ENCODE measurements at regions not wholly inside any gene's neighbourhood (a gene's known extent, or its start where the extent isn't known, plus 50 kb on each side); places are given as distances from the start of the nearest gene placed in this dataset.
"Not testable (repeated sequence)": the region's sequence is repeated elsewhere in the genome, so short reads cannot be mapped to it uniquely, and the experiment has no call there.

DNA sequence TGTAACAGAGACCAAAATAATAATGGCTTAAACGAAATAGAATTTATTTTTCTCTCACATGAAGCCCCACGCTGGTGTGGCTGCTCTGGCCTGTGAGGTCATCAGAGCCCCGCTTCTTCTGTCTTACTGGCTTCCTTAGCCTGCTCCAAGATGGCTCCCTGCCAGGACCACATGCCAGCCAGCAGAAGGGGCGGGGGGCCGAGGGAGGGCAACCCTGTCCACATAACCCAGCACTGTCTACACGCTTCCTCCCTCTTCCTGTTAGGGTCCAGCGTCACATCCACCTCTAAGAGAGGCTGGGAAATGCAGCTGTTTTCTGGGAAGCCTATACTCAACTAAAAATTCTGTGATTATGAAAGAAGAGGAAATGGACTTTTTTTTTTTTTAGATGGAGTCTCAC lies 107.9 kb upstream of the DLG1 start:
- no peak for DNase-seq

DNA sequence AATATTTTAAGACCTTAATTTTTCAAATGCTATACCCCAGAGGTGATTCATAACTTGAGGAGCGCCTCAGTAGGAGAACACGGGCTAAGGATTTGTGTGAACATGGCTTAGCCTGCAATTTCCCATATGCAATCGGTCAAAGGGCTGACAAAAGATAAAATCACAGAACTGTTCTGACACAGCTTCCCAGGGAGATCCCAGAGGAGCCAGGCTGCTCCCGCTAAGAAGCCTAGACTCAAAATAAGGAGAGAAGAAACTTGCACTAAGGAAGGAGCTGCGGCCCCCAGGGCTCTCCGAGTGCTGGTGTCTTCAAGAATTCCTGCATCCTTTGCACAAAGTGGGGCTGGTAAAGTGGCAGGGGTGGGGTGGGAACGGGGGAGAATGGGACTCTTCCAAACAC lies 106.3 kb upstream of the DLG1 start:
- DNase-seq = no peak

DNA sequence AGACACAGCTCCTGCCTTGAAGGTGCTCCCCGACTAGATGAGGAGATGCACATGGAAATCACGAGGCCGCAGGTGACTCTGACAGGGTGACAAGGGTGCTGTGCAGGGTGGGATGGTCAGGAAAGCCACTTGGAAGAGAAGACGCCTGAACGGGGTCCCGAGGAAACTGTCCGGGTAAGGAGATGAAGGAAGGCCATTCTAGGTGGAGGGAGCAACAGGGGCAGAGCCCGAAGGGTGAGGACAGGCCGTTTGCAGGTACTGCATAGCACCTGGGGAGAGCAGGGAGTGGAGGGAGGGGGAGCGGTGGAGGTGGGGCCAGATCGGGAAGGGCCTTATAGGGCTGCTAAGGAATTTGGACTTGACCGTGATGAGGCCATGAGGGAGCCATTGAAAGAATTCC lies 105.6 kb upstream of the DLG1 start:
- DNase-seq = no peak

DNA sequence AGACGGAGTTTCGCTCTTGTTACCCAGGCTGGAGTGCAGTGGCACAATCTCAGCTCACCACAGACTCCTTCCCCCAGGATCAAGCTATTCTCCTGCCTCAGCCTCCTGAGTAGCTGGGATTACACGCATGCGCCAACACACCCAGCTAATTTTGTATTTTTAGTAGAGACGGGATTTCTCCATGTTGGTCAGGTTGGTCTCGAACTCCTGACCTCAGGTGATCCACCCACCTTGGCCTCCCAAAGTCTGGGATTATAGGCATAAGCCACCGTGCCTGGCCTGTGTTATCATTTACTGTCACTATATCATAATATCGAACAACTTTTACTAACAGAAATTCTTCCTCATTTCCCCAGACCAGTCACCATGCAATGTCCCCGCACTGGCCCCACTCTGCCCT lies 104.0 kb upstream of the DLG1 start:
- DNase-seq = not testable (repeated sequence)

DNA sequence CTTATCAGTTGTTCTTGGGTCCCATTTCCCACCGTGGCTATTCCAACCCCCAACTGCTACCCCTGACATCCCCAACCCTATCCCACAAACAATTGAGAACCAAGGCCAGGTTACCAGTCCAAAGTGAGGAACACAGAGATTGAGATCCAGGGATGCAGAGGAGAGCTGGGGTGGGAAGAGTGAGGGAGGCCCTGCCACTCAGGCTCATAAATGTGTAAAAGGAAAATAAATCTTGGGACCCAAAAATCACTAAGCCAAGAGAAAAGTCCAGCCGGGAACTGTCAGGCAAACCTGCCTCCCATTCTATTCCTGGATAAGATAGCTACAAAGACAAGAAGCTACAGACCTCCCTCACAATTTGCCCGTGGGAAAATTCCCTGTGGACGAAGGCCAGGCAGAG lies 101.1 kb upstream of the DLG1 start:
- DNase-seq = no peak

DNA sequence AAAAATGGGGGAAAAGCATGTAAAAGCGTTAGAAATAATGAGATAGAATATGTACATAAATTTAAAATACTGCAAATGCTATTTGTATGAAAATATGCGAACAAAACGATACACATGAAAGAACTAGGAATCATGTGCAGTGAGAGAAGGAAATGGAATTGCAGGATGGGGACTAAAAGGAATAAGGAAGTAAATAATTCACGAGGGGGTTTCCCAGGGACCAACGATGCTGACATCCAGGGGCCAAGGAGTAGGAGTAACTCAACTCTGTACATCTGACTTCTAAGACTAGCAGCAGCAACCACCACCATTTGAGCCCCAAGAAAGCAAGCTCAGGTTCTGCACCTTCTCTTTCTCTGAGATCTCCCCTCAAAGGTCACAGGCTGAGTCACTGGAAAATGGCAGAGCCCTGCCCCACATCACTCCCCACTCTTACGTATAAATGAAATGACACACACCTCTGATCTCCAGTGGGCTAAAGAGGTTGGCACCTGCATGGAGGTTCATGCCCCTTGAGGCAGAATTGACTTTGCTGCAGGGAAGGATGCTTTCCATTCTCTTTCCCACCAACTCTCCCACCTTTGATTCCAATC lies 100.0 kb upstream of the DLG1 start:
- no peak for DNase-seq

DNA sequence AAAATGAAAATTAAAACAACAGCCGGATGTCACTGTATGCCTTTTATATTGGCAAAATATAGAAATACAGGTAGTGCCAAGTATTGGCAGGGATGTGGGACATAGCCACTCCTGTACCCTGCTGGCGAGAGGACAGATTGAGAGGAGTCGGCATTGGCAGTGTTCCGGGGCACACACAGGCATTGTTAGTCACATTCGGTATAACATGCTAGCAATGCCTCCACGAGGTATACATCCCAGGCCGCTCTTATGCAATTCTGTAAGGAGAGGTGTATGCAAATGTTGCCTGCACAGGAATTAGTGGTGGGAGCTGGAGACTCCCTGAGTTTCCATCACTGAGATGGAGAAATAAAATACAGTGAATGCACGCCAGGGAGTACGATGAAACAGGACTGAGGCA lies 99.4 kb upstream of the DLG1 start:
- DNase-seq = no peak

DNA sequence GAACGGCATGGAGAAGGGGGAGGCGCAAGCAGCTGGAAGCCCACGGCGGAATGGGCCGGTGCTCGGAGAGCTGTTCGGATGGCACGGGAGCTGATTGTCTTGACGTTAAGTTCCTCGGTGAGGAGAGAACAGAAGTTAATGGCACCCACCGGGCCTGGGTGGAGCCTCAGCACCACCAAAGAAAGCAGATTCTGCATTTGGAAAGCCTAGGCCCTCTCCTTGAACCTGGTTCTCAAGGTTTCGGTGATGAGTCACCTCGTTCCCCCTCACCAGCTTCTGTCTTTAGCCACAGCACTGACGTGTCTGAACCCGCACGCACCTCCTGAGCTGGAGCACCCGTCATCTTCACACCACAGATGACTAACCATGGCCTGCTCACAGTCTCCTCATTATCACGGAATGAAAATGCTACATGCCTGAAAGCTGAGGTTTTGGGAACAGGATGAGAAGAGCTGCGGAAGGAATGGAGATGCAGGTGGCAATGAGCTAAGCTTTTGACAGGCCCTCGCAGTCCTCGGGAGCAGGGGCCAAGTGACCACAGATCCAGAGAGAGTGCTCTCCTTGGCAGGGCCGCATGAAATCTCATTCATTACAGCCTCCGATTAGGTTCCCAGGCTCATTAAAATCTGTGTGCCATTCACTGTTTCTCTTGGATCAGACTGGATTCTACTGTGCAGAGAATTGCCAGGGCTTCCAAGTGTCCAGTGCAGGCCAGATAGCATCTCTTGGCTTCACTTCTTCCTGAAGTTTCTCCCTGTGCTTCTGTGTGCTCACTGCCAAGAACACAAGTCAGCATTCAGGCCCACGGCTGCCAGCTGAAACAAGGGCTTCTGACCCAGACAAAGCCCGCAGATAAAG lies 96.3 kb upstream of the DLG1 start:
- DNase-seq = no peak

DNA sequence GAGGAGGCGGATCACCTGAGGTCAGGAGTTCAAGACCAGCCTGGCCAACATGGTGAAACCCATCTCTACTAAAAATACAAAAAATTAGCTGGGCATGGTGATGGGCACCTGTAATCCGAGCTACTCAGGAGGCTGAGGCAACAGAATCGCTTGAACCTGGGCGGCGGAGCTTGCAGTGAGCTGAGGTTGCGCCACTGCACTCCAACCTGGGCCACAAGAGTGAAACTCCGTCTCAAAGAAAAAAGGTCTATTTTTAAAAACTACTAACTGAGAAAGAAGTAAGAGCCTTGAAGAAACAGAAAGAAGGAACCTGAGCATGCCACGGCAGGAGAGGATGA lies 95.7 kb upstream of the DLG1 start:
- DNase-seq = not testable (repeated sequence)

DNA sequence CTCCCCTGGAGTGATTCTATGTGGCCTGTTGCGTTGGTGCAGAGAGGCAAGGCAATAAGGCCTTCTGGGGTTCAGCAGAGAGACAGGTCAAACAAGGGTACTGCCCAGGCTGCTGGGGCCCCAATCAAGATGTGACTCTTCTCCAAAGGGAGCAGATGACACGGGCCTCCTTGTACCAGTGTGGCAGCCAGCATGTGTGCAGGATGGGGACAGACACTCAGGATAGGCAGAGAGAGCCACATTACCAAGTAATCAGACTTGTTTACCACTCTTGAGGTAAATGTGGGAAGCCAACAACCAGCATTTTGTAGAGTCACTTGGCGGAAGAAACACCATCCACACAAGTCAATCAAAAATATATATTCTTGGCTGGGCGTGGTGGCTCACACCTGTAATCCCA lies 95.3 kb upstream of the DLG1 start:
- DNase-seq = no peak

DNA sequence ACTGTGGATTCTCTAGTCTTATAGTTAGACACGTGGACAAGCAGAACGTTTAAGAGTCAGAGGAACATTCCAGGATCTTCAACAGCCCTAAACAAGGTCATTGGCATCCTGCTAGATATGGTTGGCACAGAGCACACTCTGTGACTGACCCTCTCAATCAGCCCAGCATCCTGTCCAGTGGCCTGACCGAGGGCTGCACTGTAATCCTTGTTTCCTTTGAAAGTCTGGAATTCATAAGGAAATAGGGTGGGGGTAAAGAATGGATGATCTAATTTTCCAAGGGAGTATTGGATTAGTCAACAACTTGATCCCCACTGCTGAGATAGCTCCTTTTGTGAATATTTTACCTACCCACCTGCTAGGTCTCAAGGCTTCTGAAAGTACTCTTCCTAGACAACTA lies 94.5 kb upstream of the DLG1 start:
- DNase-seq = no peak

DNA sequence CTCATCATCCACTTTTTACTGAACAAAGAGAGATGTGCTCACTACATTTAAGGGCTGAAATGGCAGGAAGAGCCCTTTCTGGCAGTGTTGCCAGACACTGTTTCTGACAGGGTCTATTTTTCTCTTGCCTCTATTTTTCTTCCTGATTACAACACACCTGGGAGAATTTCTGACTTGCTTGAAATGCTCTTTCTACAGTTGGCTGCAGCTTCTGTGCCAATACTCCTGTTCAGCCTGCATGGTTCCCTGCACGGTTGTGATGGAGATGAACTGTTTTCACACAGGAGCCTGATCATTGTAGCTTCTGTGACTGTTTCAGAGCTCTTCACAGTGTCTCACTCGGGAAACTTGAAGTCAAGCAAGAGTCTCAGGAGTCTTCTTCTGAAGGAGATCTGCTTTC lies 83.0 kb upstream of the DLG1 start:
- DNase-seq = no peak

DNA sequence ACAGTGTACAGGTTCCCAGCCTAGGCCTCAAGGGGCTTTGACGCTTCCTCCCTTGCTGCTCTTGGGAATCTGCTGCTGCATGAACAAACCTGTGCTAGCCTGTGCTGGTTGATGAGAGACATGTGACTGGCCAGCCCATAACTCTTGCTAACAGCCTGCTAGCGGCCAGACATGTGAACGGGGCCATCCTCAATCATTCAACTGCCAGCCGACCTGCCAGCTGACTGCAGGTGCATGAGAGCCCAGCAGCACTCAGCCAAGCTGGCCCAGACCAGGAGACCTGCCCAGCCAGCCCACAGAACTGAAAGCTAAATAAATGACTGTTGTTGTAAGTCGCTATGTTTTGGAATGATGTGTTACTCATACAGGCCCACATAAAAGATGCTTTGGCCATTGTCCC lies 82.4 kb upstream of the DLG1 start:
- no peak for DNase-seq

DNA sequence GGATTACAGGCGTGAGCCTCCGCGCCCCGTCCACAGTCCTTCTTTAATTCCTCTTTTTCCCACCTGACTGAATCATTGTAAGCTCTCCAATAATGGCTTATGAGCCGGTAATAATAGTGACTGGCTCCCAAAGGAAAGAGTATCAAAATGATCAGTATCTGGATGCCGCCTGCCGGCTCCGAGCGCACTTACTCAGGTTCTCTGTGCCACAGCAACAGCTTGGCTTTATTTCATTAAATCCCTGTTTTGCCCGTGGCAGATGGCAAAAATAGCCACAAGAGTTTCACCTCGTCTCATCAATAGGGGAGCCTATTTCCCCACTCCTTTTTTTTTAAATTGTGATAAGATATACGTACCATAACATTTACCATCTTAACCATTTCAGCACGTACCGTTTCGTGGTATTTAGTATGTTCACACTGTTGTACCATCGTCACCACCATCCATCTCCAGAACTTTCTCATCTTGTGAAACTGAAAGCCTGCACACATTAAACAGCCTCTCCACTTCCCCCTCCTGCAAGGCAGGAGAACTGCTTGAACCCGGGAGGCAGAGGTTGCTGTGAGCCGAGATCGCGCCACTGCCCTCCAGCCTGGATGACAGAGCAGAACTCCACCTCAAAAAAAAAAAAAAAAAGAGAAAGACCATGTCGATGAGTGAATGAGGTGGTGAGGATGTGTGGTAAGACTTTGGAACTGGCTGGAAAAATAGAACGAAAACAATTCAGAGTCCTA lies 80.7 kb upstream of the DLG1 start:
- DNase-seq = no peak

DNA sequence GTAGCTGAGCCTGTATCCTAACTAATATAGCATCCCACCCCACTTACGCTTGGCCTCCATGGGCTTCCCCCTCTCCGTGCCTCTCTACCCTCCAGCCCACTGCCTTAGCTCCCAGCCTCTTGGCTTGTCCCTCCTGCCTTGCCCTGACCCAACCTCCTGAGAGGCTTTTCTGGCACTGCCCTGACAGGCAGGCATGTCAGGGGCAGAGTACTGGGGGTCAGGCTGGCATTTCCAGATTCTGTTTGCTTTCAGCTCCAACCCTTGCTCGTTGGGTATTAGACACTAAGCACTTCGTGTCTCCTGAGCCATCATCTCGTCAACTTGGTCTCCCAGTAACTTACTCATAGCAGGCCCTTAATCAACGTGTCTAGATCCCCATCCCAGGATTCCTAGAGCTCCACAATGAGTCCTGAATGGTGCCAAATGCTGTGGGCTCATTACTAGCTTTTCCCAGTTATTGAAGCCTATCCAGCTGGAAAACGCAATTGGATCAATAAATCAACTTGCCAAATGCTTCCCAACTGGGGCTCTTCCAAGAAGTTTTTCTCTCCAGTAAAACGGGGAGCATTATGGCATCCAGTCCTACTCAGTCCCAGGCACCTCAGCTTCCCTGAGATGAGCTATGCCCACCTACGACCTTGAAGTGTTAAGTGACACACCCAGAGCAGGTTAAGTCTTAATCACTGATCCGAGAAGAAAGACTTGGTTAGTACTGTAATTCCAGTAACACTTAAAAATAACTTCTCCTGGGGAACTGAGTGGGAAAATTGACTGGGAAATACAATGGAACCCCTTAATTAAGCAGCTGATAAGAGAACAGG lies 78.5 kb upstream of the DLG1 start:
- DNase-seq = no peak

DNA sequence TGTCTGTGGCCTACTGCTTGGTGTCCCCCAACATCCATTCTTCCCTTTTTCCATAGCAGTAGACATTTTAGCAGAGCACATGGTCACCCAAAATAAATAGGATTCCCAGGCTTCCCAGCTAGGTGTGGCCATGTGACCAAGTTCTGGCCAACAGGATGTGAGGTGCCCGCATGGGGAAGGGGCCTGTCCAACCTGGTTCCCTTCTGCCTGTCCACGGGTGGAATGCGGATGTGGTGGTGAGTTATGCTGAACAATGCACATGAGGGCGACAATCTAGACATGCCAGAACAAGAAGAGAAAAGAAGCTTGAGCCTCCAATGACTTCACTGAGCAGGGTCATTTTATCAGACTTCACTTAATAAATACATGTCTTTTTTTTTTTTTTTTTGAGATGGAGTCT lies 77.6 kb upstream of the DLG1 start:
- no peak for DNase-seq

DNA sequence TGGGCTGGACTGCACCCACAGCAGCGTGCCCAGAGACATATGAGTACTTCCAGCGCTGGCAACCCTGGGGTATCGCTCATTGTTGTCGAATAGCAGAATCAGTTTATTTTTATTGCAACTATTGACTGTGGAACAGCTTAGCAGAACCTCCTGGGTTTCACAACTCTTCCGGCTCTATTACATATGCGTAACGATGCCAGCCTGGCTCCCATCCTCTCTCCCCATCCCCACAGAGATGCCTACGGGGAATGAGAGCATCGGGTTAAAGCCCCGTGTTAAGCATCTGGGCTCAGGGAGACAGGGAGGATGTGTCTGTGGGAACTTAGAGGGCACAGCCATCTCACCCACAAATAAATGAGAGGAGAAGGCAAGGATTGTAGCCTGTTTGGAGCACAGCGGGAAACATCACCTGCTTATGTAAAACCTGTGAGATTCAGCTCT lies 76.6 kb upstream of the DLG1 start:
- no peak for DNase-seq

DNA sequence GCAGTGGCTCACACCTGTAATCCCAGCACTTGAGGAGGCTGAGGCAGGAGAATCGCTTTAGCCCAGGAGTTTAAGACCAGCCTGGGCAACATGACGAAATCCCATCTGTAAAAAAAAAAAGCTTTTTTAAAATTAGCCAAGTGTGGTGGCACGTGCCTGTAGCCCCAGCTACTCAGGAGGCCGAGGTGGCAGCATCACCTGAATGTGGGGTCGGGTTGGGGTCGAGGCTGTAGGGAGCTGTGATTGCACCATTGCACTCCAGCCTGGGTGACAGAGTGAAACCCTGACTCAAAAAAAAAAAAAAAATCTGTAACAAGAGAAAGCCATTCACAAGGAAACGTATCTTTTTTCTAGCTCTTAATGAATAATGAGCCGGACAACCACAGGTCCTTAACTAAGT lies 74.7 kb upstream of the DLG1 start:
- no peak for DNase-seq

DNA sequence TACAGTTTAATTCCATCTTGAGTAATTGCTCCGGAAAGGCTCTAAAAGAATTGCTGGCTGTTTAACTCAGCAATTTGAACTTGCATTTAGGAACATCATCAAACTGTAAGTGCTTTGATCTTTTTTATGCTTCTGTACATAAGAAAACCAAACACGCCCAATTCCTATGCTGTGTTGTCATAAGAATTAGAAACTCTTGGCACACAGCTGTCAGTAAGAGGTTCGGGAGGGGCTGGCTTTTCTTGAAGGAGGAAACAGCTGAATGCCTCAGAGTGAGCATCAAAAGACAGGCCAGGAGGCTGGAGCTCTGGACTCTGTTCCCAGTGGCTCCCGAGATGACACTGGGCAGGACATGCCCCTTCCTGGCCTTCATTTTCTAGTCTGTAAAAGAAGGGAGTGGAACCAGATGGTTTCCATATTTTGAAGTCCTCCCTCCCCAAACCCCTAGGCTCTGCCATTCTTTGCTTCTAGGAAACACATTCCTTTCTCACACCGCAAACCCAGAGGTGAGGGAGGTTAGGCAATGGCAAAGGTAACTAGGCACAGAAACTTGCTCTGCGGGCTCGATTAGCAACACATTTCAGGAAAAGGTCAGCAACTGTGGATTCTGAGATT lies 73.7 kb upstream of the DLG1 start:
- DNase-seq = peak; percentile 65

DNA sequence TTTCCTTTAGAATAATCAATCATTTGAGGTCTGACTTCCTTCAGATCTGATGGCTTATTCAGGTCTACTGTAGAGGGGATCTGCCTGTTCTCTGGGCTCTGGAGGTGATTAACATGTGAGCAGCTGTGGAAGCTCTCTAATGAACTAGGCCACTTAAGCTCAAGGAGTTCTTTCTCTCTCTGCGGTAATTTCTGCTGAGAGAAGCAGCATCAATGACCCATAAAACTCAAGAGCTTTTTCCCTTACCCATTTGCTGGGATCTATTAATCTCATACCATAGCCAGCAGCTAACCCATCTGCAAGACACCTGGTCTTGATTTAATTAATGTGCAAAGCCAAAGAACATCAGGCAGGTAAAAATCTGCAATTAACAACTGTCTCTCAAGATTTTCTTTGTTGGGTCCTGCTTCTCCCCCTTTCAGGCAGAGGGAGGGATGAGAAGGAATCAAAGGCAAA lies 73.2 kb upstream of the DLG1 start:
- no peak for DNase-seq

DNA sequence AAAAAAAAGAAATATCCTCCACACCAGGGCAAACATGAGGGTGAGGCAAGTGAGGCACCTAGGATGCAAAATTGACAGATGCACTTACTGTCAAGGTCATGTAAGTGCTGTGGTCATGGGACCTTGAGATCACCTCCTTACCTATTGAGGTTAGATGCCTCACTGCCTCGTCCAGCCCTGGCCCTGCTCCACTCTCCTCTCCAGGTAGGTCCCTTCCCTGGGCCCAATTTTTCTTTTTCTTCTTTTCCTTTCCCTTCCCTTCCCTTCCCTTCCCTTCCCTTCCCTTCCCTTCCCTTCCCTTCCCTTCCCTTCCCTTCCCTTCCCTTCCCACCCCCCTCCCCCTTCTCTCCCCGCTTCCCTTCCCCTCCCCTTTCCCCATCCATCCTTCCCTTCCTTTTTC lies 71.1 kb upstream of the DLG1 start:
- no peak for DNase-seq

DNA sequence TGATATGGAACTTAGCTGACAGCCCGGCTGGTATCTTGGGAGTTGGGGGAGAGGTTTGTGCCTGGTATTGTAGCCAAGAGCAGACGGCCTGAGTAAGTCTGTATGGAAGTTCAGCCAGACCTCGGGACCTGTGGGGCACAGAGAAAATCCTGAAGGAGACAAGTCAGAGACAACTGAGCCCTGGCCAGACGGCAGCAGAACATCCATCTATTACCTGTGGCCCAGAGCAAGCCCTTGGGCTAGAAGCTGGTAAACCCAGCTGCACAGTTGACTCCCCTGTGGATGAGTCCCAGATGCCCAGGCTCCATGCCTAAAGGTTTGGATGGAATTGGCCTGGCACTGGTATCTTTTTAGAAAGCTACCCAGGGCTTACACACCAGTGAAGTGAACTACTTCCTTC lies 70.4 kb upstream of the DLG1 start:
- DNase-seq = no peak

Data from renal pelvis (tissue), 1 donor.